ENCODE measurements at regions not wholly inside any gene's neighbourhood (a gene's known extent, or its start where the extent isn't known, plus 50 kb on each side); places are given as distances from the start of the nearest gene placed in this dataset.

- intact Hi-C loops (cut with micrococcal nuclease) = no loop called here
These were observed 338.7 kb downstream of the CDH2 start for GRCh38 chr18:27838225-27838624.

- intact Hi-C loops (cut with micrococcal nuclease) = no loop called here
These were observed 350.8 kb downstream of the CDH2 start for GRCh38 chr18:27826101-27826500.

- intact Hi-C loops (cut with micrococcal nuclease) = no loop called here
These were observed 351.2 kb downstream of the CDH2 start for GRCh38 chr18:27825689-27826088.

- intact Hi-C loops (cut with micrococcal nuclease) = no loop called here
These were observed 351.9 kb downstream of the CDH2 start for GRCh38 chr18:27824841-27825681.

- intact Hi-C loops (cut with micrococcal nuclease) = no loop called here
These were observed 352.7 kb downstream of the CDH2 start for GRCh38 chr18:27824275-27824674.

DNA sequence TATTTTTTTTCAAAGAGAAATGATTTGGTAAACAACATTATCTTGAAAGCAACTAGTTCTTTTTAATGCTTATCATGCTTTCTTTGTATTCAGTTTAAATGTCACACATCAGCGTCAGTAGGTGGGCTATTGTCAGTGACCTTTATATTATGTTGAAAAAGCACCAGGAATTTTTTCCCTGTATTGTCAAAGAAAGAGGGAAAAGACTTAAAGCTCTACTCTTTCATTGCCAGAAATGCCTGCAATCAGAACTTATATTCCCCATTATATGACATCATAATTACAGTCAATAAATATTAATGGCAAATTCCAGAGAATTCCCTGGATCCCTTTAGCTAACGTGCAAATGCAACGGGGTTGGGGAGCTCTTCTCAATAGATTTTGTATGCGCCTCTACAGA, 353.9 kb downstream of the CDH2 start:
- intact Hi-C loops (cut with micrococcal nuclease) = no loop called here

DNA sequence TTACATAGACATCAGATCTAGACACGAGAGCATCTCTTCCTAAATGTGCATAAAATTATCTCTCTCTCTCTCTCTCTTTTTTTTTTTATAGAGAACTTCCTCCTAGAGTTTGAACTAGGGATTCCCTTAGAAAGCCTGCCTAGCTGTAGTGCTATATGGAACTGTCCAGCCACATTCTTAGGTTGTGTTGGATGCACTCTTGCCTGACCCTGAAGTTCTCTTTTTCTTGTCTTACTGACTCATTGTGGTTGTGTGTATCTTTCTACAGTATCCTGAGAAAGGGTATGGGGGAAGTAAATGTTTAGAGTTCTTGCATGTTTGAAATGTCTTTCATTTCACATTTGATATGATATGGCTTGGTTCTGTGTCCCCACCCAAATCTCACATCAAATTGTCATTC, 368.2 kb downstream of the CDH2 start:
- intact Hi-C loops (cut with micrococcal nuclease) = no loop called here

- intact Hi-C loops (cut with micrococcal nuclease) = no loop called here
These were observed 373.0 kb downstream of the CDH2 start for GRCh38 chr18:27803957-27804356.

DNA sequence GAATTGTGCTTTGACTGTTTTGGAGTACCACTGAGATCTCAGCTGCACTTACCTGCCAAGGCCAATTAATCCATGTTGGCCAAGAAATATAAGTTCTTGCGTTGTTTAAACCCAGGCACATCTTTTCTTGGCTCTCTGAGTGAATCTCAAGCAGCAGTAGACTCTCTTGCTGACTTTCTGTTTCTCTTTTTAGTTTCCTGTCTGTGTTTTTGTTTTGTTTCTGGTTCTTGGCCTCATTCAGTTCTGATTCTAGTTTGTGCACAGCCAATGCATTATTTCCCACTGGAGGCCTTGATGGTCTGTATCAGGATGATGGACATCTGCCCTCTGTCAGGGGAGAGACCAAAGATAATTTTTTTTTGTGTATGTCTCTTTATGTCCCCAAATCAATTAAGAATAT, 379.4 kb downstream of the CDH2 start:
- intact Hi-C loops (cut with micrococcal nuclease) = no loop called here

DNA sequence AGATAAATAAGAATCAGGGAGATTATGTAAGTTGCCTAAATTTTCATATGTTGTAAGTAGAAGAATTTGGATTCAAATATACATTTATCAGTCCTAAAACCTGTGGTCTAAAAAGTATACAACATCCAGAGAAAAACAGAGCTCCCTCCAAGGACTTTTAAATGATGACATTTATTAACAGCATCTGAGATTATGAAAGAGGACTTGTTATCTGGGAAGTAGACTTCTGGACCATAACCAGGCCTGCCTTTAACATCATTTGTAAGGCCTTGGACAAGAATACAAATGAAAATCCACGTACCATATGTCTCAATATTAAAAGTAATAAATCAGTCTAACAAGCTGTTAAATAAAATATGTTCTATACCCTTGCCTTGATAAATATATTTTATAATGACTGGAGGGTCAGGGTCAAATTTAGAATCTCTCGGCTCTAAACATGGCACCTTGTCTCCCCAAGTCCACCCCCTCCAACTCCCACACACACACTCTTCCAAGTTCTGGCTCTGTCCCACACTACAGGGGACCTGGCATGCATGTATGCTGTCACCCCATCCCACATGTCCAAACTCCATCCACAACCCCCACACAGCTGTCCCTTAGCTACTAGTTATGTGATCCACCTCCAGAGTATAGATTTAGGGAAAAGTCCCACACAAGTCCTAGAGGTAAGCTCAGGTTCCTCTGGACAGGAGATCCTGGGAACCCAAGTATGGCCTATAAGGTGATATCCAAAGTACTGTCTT, 382.6 kb downstream of the CDH2 start:
- intact Hi-C loops (cut with micrococcal nuclease) = no loop called here

DNA sequence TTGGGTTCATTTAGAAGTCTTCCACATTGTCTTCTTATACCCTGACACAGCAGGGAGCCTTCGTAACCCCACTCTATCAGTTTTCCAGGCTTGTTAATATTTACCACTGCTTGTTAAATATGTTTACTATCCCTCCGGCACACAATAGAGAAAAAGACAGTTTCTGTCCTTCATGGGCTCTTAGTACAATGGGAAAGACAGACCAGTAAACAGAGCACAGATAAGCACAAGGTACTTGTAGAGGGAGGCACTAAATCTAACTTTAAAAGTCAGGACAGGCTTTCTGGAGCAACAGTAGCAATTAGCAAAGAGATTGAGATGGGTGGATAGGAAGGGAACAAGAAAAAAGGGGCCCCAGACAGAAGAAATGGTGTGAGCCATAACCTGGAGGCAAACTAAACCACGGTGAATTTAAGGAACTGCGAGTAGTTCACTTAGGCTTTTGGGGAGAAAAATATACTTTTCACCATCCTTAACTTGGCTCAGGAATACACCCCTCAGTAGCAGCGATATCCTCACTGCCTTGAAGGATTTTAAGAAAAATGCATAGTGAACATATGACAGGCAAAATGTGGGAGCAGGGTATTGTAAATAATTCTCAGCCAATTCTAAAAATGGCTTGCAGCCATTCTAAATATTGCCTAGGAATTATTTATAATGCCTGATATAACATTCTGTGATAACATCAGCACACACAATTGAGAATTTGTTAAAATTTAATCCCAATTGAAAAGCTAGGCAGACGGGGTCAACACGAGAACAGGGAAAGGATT, 383.7 kb downstream of the CDH2 start:
- intact Hi-C loops (cut with micrococcal nuclease) = no loop called here

- intact Hi-C loops (cut with micrococcal nuclease) = no loop called here
These were observed 387.5 kb downstream of the CDH2 start for GRCh38 chr18:27789406-27789805.

DNA sequence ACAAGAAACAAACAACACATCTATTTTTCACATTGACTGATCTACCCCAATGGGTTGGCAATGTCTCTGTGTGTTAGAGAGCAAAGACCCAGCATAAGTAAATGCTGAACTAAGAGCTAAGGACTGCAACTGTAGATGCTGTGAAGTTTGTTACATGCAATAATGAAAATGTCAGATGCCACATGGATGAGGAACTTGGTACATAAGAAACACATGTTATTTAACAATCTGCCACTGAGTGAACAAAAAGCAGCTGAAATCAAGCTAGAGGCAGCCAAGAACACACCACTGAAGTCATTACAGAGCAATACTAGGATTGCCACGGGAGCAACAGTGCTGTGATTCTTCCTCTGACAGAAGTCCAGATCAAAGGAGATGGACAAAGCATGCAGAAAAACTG, 389.4 kb downstream of the CDH2 start:
- intact Hi-C loops (cut with micrococcal nuclease) = no loop called here

- intact Hi-C loops (cut with micrococcal nuclease) = no loop called here
These were observed 391.0 kb downstream of the CDH2 start for GRCh38 chr18:27785815-27786471.

DNA sequence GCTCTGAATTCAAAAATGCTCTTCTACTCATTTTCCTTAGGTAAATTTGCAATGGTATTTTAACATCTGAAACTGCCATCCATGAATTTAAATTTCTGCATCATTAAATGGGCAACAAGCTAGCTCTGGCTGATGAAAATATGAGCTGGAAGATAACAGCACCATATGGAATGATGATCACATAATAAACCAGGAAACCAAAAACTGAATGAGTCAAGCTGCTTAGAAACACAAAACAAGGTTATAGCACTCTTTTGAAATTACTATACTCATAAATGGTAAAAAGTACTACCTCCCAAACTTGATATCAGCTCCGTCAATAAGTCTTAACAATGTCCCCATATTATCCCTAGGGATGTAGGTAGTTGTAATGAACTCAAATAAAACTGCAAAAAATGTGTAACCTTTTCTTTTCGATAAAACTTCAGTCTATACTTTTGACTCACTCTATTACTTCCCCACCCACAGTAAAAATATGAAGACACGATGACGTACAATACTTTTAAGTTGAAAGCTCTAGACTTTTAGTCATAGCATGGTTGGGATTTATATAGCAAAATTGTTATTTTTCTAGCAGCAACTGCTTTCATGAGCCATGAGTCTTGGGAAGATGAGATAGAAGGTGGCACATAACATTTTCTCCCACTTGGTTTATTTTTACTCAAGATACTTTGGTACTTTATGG, 396.7 kb downstream of the CDH2 start:
- intact Hi-C loops (cut with micrococcal nuclease) = no loop called here

- intact Hi-C loops (cut with micrococcal nuclease) = no loop called here
These were observed 398.0 kb downstream of the CDH2 start for GRCh38 chr18:27778925-27779324.

- intact Hi-C loops (cut with micrococcal nuclease) = no loop called here
These were observed 398.5 kb downstream of the CDH2 start for GRCh38 chr18:27778441-27778840.

GRCh38 chr18:27772081-27772480, 404.8 kb downstream of the CDH2 start:
- intact Hi-C loops (cut with micrococcal nuclease) = no loop called here

DNA sequence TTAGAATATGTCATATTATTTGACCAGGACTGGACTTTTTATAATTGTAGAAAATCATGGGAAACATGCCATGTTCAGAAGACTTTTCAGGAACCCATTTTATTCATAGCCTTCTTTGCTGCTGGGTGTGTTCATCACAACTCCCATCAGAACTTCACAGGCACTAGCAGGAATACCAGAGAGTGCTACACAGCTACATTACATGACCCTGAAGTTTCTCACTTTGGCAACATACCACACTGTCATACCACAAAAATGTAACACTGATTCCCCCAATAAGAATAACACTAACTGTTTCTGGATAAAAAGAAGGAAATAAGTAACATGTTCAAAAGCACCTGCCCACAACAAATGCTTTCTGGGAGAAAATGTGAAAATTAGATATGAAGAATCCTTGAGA, 405.4 kb downstream of the CDH2 start:
- intact Hi-C loops (cut with micrococcal nuclease) = no loop called here

- intact Hi-C loops (cut with micrococcal nuclease) = no loop called here
These were observed 407.8 kb downstream of the CDH2 start for GRCh38 chr18:27769152-27769551.

DNA sequence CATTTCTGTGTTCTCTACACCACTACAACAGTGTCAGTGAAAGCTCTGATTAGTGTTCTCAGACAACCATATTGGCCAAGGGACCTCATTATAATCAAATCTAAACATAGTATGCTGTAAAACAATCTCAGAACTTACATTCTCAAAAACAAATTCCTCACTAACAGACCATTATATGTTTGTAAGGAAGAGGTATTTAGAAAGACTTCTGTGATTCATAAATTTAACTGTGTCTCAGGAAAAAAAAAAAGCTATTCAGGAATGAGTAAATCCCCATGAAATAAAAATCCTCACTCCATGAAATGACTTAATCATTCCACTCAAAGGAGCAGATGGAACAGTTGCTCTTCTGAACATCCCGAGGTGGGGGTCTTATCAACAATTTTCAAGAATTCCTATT, 413.0 kb downstream of the CDH2 start:
- intact Hi-C loops (cut with micrococcal nuclease) = no loop called here

All from T-helper 1 cell treated with Interleukin-12 subunit alpha and Interleukin-12 subunit beta and Interleukin-4 antibody, amounts not matched to agents 30 ng/mL and 1 ng/mL, for 36 hours (primary cell).